ENCODE measurements at regions not wholly inside any gene's neighbourhood (a gene's known extent, or its start where the extent isn't known, plus 50 kb on each side); places are given as distances from the start of the nearest gene placed in this dataset.

- DNase-seq, result no peak
These were observed 637.8 kb upstream of the MEF2C start for GRCh38 chr5:89520771-89521170.

GRCh38 chr5:89513299-89514044, 630.5 kb upstream of the MEF2C start:
- DNase-seq, result peak; percentile 27

GRCh38 chr5:89504051-89504450, 621.1 kb upstream of the MEF2C start:
- DNase-seq, result no peak

- no peak for DNase-seq
These were observed 616.8 kb upstream of the MEF2C start for GRCh38 chr5:89499787-89500186.

- no peak for DNase-seq
These were observed 615.7 kb upstream of the MEF2C start for GRCh38 chr5:89498699-89499098.

GRCh38 chr5:89493414-89493813, 610.4 kb upstream of the MEF2C start:
- no peak for DNase-seq

GRCh38 chr5:89484962-89485361, 602.0 kb upstream of the MEF2C start:
- no peak for DNase-seq

- DNase-seq, result no peak
These were observed 597.5 kb upstream of the MEF2C start for GRCh38 chr5:89480406-89481007.

GRCh38 chr5:89478851-89479250, 595.9 kb upstream of the MEF2C start:
- no peak for DNase-seq

- DNase-seq, result no peak
These were observed 590.2 kb upstream of the MEF2C start for GRCh38 chr5:89473196-89473595.

- DNase-seq, result no peak
These were observed 588.6 kb upstream of the MEF2C start for GRCh38 chr5:89471541-89471940.

GRCh38 chr5:89471115-89471514, 588.1 kb upstream of the MEF2C start:
- no peak for DNase-seq

GRCh38 chr5:89470658-89471057, 587.7 kb upstream of the MEF2C start:
- DNase-seq, result no peak

- DNase-seq, result no peak
These were observed 575.3 kb upstream of the MEF2C start for GRCh38 chr5:89458332-89458656.

GRCh38 chr5:89457411-89458331, 574.7 kb upstream of the MEF2C start:
- peak; percentile 79 for DNase-seq

- DNase-seq, result no peak
These were observed 569.1 kb upstream of the MEF2C start for GRCh38 chr5:89452081-89452480.

- DNase-seq, result no peak
These were observed 568.3 kb upstream of the MEF2C start for GRCh38 chr5:89451263-89451662.

GRCh38 chr5:89450149-89450538, 567.2 kb upstream of the MEF2C start:
- DNase-seq, result no peak

- no peak for DNase-seq
These were observed 566.6 kb upstream of the MEF2C start for GRCh38 chr5:89449392-89450148.

GRCh38 chr5:89447027-89447426, 564.0 kb upstream of the MEF2C start:
- DNase-seq, result no peak

GRCh38 chr5:89445106-89445745, 562.2 kb upstream of the MEF2C start:
- DNase-seq, result no peak

GRCh38 chr5:89444088-89444487, 561.1 kb upstream of the MEF2C start:
- no peak for DNase-seq

- DNase-seq, result no peak
These were observed 560.5 kb upstream of the MEF2C start for GRCh38 chr5:89443508-89443907.

Measured in NCI-H226 (cell line).